ENCODE measurements at regions not wholly inside any gene's neighbourhood (a gene's known extent, or its start where the extent isn't known, plus 50 kb on each side); places are given as distances from the start of the nearest gene placed in this dataset.

- no peak for DNase-seq
Measured at GRCh38 chr16:6149031-6149430, 1051.4 kb upstream of the EEF2KMT start.

GRCh38 chr16:6148361-6148760 is 1050.8 kb upstream of the EEF2KMT start:
- Histone ChIP-seq H3K36me3 (no peaks in the 10 kb centered on the region), H3K4me1 (no peaks in the 10 kb centered on the region), H3K4me3 (no peak overlapping the region), H3K9me3 (no peaks in the 10 kb centered on the region), H3K27me3 (no peaks in the 10 kb centered on the region), H3K27ac (no peak overlapping the region)
- TF ChIP-seq POLR2A (IDR thresholded peaks at IDR 0.05) = no peak
- no peak for TF ChIP-seq CTCF (IDR thresholded peaks at IDR 0.05)
- DNase-seq = no peak

More at GRCh38 chr16:6149031-6149430, 1051.4 kb upstream of the EEF2KMT start:
- no peak overlapping the region for H3K27ac ChIP-seq
- H3K4me1 ChIP-seq = no peaks in the 10 kb centered on the region
- H3K27me3 ChIP-seq = no peaks in the 10 kb centered on the region
- no peaks in the 10 kb centered on the region for H3K36me3 ChIP-seq
- H3K9me3 ChIP-seq = no peaks in the 10 kb centered on the region
- no peak overlapping the region for H3K4me3 ChIP-seq
- TF ChIP-seq CTCF (IDR thresholded peaks at IDR 0.05) (no peak), POLR2A (IDR thresholded peaks at IDR 0.05) (no peak)

GRCh38 chr16:6146874-6147425 is 1049.4 kb upstream of the EEF2KMT start:
- H3K27ac ChIP-seq = no peak overlapping the region
- no peaks in the 10 kb centered on the region for H3K27me3 ChIP-seq
- no peak overlapping the region for H3K4me3 ChIP-seq
- H3K36me3 ChIP-seq = no peaks in the 10 kb centered on the region
- no peaks in the 10 kb centered on the region for H3K9me3 ChIP-seq
- no peak for DNase-seq
- H3K4me1 ChIP-seq = no peaks in the 10 kb centered on the region
- TF ChIP-seq POLR2A (IDR thresholded peaks at IDR 0.05) (no peak), CTCF (IDR thresholded peaks at IDR 0.05) (no peak)

GRCh38 chr16:6146356-6146755 is 1048.8 kb upstream of the EEF2KMT start:
- Histone ChIP-seq H3K9me3 (no peaks in the 10 kb centered on the region), H3K4me1 (no peaks in the 10 kb centered on the region), H3K36me3 (no peaks in the 10 kb centered on the region), H3K27ac (no peak overlapping the region), H3K27me3 (no peaks in the 10 kb centered on the region), H3K4me3 (no peak overlapping the region)
- TF ChIP-seq CTCF (IDR thresholded peaks at IDR 0.05) (no peak), POLR2A (IDR thresholded peaks at IDR 0.05) (no peak)
- no peak for DNase-seq

- no peaks in the 10 kb centered on the region for H3K4me1 ChIP-seq
- H3K4me3 ChIP-seq = no peak overlapping the region
- no peak overlapping the region for H3K27ac ChIP-seq
- no peak for DNase-seq
- no peaks in the 10 kb centered on the region for H3K27me3 ChIP-seq
- no peaks in the 10 kb centered on the region for H3K9me3 ChIP-seq
- TF ChIP-seq CTCF (IDR thresholded peaks at IDR 0.05) (no peak), POLR2A (IDR thresholded peaks at IDR 0.05) (no peak)
- no peaks in the 10 kb centered on the region for H3K36me3 ChIP-seq
Measured at GRCh38 chr16:6144463-6144862, 1046.9 kb upstream of the EEF2KMT start.

- Histone ChIP-seq H3K27ac (no peak overlapping the region), H3K4me1 (no peaks in the 10 kb centered on the region), H3K9me3 (no peaks in the 10 kb centered on the region), H3K36me3 (no peaks in the 10 kb centered on the region), H3K27me3 (no peaks in the 10 kb centered on the region), H3K4me3 (no peak overlapping the region)
- TF ChIP-seq POLR2A (IDR thresholded peaks at IDR 0.05) = no peak
- TF ChIP-seq CTCF (IDR thresholded peaks at IDR 0.05) = no peak
- DNase-seq = no peak
Measured at GRCh38 chr16:6143020-6143419, 1045.4 kb upstream of the EEF2KMT start.
